SU-DHL-6 (cell line): ENCODE measurements at regions not wholly inside any gene's neighbourhood (a gene's known extent, or its start where the extent isn't known, plus 50 kb on each side); places are given as distances from the start of the nearest gene placed in this dataset.

Experiments used
- CTCF ChIP-seq: fragments of 200-600 bp; sonication (generic); IDR thresholded peaks from one replicate; pipeline ENCODE4 v1.5.1; 2017; ENCODE audit warnings: antibody characterized with exemption, mild to moderate bottlenecking, low read length, moderate library complexity; ENCODE audit not compliant: insufficient read depth, poor library complexity, severe bottlenecking
- EZH2phosphoT487 ChIP-seq: fragments of 200-600 bp; sonication (generic), shearing (Covaris generic); conservative IDR thresholded peaks from 2 replicates; pipeline ENCODE4 v1.6.1; 2018; ENCODE audit warnings: mild to moderate bottlenecking, antibody characterized with exemption, low read length, moderate library complexity, mixed read lengths

GRCh38 chr4:14833053-14833452 is 169.2 kb upstream of the CPEB2 start:
- TF ChIP-seq CTCF (no peak), EZH2phosphoT487 (no peak)
